Breast epithelium (tissue), 3 donors: ENCODE measurements at regions not wholly inside any gene's neighbourhood (a gene's known extent, or its start where the extent isn't known, plus 50 kb on each side); places are given as distances from the start of the nearest gene placed in this dataset.

Source experiments
- POLR2A ChIP-seq: fragments of 450-650 bp; IDR thresholded peaks from one replicate; pipeline ENCODE4 v1.6.1; 2016; ENCODE audit warnings: antibody characterized with exemption, mild to moderate bottlenecking, moderate library complexity
- TF ChIP-seq, protein P1 (sequence below), 3 donors: fragments of 450-650 bp; IDR thresholded peaks; one replicate each; pipeline ENCODE4 v1.5.1; 2016 to 2017; ENCODE audit warnings: antibody characterized with exemption in 3 of 3, mild to moderate bottlenecking in 3 of 3, moderate library complexity in 3 of 3

DNA sequence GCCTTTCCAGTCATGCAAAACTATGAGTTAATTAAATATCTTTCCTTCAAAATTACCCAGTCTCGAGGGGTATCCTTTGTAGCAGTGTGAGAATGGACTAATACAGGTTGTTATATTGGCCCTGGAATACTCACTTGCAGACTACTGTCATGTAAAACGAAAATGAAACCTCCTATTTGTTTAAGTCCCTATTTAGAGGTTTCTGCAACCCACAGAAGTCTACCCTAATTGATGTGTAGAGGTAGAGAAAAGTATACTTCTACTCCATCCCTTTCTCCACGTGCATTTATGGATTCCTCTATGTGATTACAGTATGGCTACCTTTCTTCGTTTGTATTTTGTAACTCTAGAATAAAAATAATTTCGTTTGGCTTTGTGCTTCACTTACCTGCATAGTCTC, 371.1 kb downstream of the FSCB start:
- TF ChIP-seq, protein P1, sequence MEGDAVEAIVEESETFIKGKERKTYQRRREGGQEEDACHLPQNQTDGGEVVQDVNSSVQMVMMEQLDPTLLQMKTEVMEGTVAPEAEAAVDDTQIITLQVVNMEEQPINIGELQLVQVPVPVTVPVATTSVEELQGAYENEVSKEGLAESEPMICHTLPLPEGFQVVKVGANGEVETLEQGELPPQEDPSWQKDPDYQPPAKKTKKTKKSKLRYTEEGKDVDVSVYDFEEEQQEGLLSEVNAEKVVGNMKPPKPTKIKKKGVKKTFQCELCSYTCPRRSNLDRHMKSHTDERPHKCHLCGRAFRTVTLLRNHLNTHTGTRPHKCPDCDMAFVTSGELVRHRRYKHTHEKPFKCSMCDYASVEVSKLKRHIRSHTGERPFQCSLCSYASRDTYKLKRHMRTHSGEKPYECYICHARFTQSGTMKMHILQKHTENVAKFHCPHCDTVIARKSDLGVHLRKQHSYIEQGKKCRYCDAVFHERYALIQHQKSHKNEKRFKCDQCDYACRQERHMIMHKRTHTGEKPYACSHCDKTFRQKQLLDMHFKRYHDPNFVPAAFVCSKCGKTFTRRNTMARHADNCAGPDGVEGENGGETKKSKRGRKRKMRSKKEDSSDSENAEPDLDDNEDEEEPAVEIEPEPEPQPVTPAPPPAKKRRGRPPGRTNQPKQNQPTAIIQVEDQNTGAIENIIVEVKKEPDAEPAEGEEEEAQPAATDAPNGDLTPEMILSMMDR (IDR thresholded peaks at IDR 0.05) = no peak
- no peak for TF ChIP-seq POLR2A
